GM21737 (cell line): ENCODE measurements at regions not wholly inside any gene's neighbourhood (a gene's known extent, or its start where the extent isn't known, plus 50 kb on each side); places are given as distances from the start of the nearest gene placed in this dataset.
"Not testable (repeated sequence)": the region's sequence is repeated elsewhere in the genome, so short reads cannot be mapped to it uniquely, and the experiment has no call there.

Experiments used
- ATAC-seq: cut with Tn5 transposase; IDR thresholded peaks from one replicate; pipeline ENCODE4 v1.9.1; 2021; ENCODE audit warnings: mild to moderate bottlenecking, moderate library complexity; ENCODE audit not compliant: unreplicated experiment

GRCh38 chr7:116373229-116373628 lies 126.3 kb upstream of the CAV2 start:
- ATAC-seq: not testable (repeated sequence)

GRCh38 chr7:116377721-116378120 lies 121.8 kb upstream of the CAV2 start:
- ATAC-seq: no peak

- ATAC-seq: no peak
Measured at GRCh38 chr7:116380025-116380424, 119.5 kb upstream of the CAV2 start.

GRCh38 chr7:116382375-116382774 lies 117.2 kb upstream of the CAV2 start:
- ATAC-seq: no peak

GRCh38 chr7:116384936-116385635 lies 114.5 kb upstream of the CAV2 start:
- no peak for ATAC-seq

GRCh38 chr7:116386674-116387073 lies 112.9 kb upstream of the CAV2 start:
- no peak for ATAC-seq

- ATAC-seq: no peak
Measured at GRCh38 chr7:116390363-116390762, 109.2 kb upstream of the CAV2 start.

- ATAC-seq: no peak
Measured at GRCh38 chr7:116392806-116393205, 106.7 kb upstream of the CAV2 start.

GRCh38 chr7:116393654-116394053 lies 105.9 kb upstream of the CAV2 start:
- ATAC-seq: no peak

- no peak for ATAC-seq
Measured at GRCh38 chr7:116394106-116394505, 105.4 kb upstream of the CAV2 start.

- no peak for ATAC-seq
Measured at GRCh38 chr7:116395141-116395791, 104.3 kb upstream of the CAV2 start.

- no peak for ATAC-seq
Measured at GRCh38 chr7:116398672-116399071, 100.9 kb upstream of the CAV2 start.

- ATAC-seq: no peak
Measured at GRCh38 chr7:116399819-116400218, 99.7 kb upstream of the CAV2 start.

- ATAC-seq: no peak
Measured at GRCh38 chr7:116400522-116400921, 99.0 kb upstream of the CAV2 start.

GRCh38 chr7:116401711-116402110 lies 97.8 kb upstream of the CAV2 start:
- ATAC-seq: no peak

- no peak for ATAC-seq
Measured at GRCh38 chr7:116403265-116403664, 96.3 kb upstream of the CAV2 start.

GRCh38 chr7:116404389-116404788 lies 95.1 kb upstream of the CAV2 start:
- ATAC-seq: no peak

GRCh38 chr7:116405810-116406209 lies 93.7 kb upstream of the CAV2 start:
- ATAC-seq: no peak

- no peak for ATAC-seq
Measured at GRCh38 chr7:116407165-116407564, 92.4 kb upstream of the CAV2 start.

GRCh38 chr7:116408166-116408565 lies 91.4 kb upstream of the CAV2 start:
- no peak for ATAC-seq

GRCh38 chr7:116408831-116409453 lies 90.6 kb upstream of the CAV2 start:
- ATAC-seq: not testable (repeated sequence)

GRCh38 chr7:116410694-116411093 lies 88.8 kb upstream of the CAV2 start:
- not testable (repeated sequence) for ATAC-seq
